SU-DHL-6 (cell line): ENCODE measurements at regions not wholly inside any gene's neighbourhood (a gene's known extent, or its start where the extent isn't known, plus 50 kb on each side); places are given as distances from the start of the nearest gene placed in this dataset.
"Not testable (repeated sequence)": the region's sequence is repeated elsewhere in the genome, so short reads cannot be mapped to it uniquely, and the experiment has no call there.

Source experiments
- H2AFZ ChIP-seq: fragments of 200-600 bp; sonication (generic); 2 replicates; pipeline ENCODE4 v1.6.1; 2014; ENCODE audit warnings: low read depth, mild to moderate bottlenecking, moderate library complexity, mixed read lengths, antibody characterized with exemption, low read length; ENCODE audit not compliant: severe bottlenecking
- H3F3A ChIP-seq: fragments of 200-600 bp; shearing (Covaris generic); 2 replicates; pipeline ENCODE4 v1.6.0; 2016; ENCODE audit warnings: antibody characterized with exemption, mild to moderate bottlenecking; ENCODE audit not compliant: insufficient read depth
- H3K27ac ChIP-seq: fragments of 200-600 bp; sonication (generic); 2 replicates; pipeline ENCODE4 v1.5.1; 2016; ENCODE audit warnings: low read depth, mild to moderate bottlenecking, low read length, moderate library complexity, mixed read lengths
- H3K27me3 ChIP-seq: fragments of 200-600 bp; sonication (generic), shearing (Covaris generic); 2 replicates; pipeline ENCODE4 v1.6.0; 2014; ENCODE audit warnings: mild to moderate bottlenecking, low read length
- H3K36me3 ChIP-seq: fragments of 200-600 bp; sonication (generic); 2 replicates; pipeline ENCODE4 v1.6.1; 2014; ENCODE audit warnings: mild to moderate bottlenecking, low read length, mixed read lengths
- H3K4me2 ChIP-seq: fragments of 300-600, 200-600 bp; shearing (Covaris generic), sonication (generic); 2 replicates; pipeline ENCODE4 v1.6.0; 2014; ENCODE audit warnings: low read length, low read depth, mild to moderate bottlenecking; ENCODE audit not compliant: poor library complexity, severe bottlenecking
- H3K4me3 ChIP-seq: fragments of 200-600 bp; sonication (generic); 2 replicates; pipeline ENCODE4 v1.5.1; 2014; ENCODE audit warnings: antibody characterized with exemption, low read length, mild to moderate bottlenecking, mixed read lengths; ENCODE audit not compliant: insufficient read depth, poor library complexity, severe bottlenecking
- H3K79me2 ChIP-seq: fragments of 200-600 bp; sonication (generic); 2 replicates; pipeline ENCODE4 v1.6.1; 2014; ENCODE audit warnings: mild to moderate bottlenecking, low read length, moderate library complexity; ENCODE audit not compliant: insufficient read depth
- H3K9ac ChIP-seq: fragments of 200-600 bp; sonication (generic); 2 replicates; pipeline ENCODE4 v1.7.0; 2014; ENCODE audit warnings: mild to moderate bottlenecking, low read length
- H3K9me2 ChIP-seq: fragments of 200-600 bp; sonication (generic); replicated peaks from 2 replicates; pipeline ENCODE4 v1.6.1; 2014; ENCODE audit warnings: low read length; ENCODE audit not compliant: insufficient read depth
- H3K9me3 ChIP-seq: fragments of 200-600 bp; sonication (generic); 2 replicates; pipeline ENCODE4 v1.6.1; 2014; ENCODE audit warnings: low read length, mixed read lengths; ENCODE audit not compliant: insufficient read depth
- H4K20me1 ChIP-seq: fragments of 200-600 bp; sonication (generic); 2 replicates; pipeline ENCODE4 v1.6.1; 2014; ENCODE audit warnings: low read depth, mild to moderate bottlenecking, antibody characterized with exemption, low read length, moderate library complexity, mixed read lengths
- CTCF ChIP-seq: fragments of 200-600 bp; sonication (generic); IDR thresholded peaks from one replicate; pipeline ENCODE4 v1.5.1; 2017; ENCODE audit warnings: antibody characterized with exemption, mild to moderate bottlenecking, low read length, moderate library complexity; ENCODE audit not compliant: insufficient read depth, poor library complexity, severe bottlenecking
- EZH2phosphoT487 ChIP-seq: fragments of 200-600 bp; sonication (generic), shearing (Covaris generic); conservative IDR thresholded peaks from 2 replicates; pipeline ENCODE4 v1.6.1; 2018; ENCODE audit warnings: mild to moderate bottlenecking, antibody characterized with exemption, low read length, moderate library complexity, mixed read lengths

- Histone ChIP-seq H3K79me2 (no peaks in the 10 kb centered on the region), H3K9me2 (peaks cover 3% of the 10 kb centered on the region; the same call in 1 of the 2 replicates), H3K4me3 (no peak overlapping the region), H2AFZ (no peak overlapping the region), H3K27ac (no peak overlapping the region), H3K9ac (no peak overlapping the region), H3K36me3 (no peaks in the 10 kb centered on the region), H3K9me3 (peaks cover 12% of the 10 kb centered on the region; the same call in 1 of the 2 replicates), H3K27me3 (no peaks in the 10 kb centered on the region), H4K20me1 (no peaks in the 10 kb centered on the region), H3F3A (no peaks in the 10 kb centered on the region), H3K4me2 (no peak overlapping the region)
- TF ChIP-seq CTCF, result no peak
- no peak for TF ChIP-seq EZH2phosphoT487
These were observed 330.8 kb upstream of the DEFB112 start for GRCh38 chr6:50380406-50381098.

- Histone ChIP-seq H3K4me3 (no peak overlapping the region), H3K9me3 (peaks cover 10% of the 10 kb centered on the region; the same call in 1 of the 2 replicates), H3F3A (no peaks in the 10 kb centered on the region), H3K27me3 (no peaks in the 10 kb centered on the region), H3K79me2 (no peaks in the 10 kb centered on the region), H2AFZ (no peak overlapping the region), H3K9ac (no peak overlapping the region), H4K20me1 (no peaks in the 10 kb centered on the region), H3K36me3 (no peaks in the 10 kb centered on the region), H3K9me2 (peaks cover 4% of the 10 kb centered on the region; the same call in 1 of the 2 replicates), H3K4me2 (no peak overlapping the region), H3K27ac (no peak overlapping the region)
- TF ChIP-seq CTCF (no peak), EZH2phosphoT487 (no peak)
These were observed 331.3 kb upstream of the DEFB112 start for GRCh38 chr6:50381099-50381415.

- TF ChIP-seq EZH2phosphoT487 (no peak), CTCF (no peak)
- peaks cover 2% of the 10 kb centered on the region; the same call in 1 of the 2 replicates for H3K9me2 ChIP-seq
- H3K4me2 ChIP-seq, result no peak overlapping the region
- H3K36me3 ChIP-seq, result no peaks in the 10 kb centered on the region
- no peaks in the 10 kb centered on the region for H3K79me2 ChIP-seq
- H3F3A ChIP-seq, result no peaks in the 10 kb centered on the region
- no peaks in the 10 kb centered on the region for H3K9me3 ChIP-seq
- no peaks in the 10 kb centered on the region for H4K20me1 ChIP-seq
- H3K27me3 ChIP-seq, result no peaks in the 10 kb centered on the region
- no peak overlapping the region for H3K4me3 ChIP-seq
- no peak overlapping the region for H3K27ac ChIP-seq
- no peak overlapping the region for H2AFZ ChIP-seq
- no peak overlapping the region for H3K9ac ChIP-seq
These were observed 322.9 kb upstream of the TFAP2D start for GRCh38 chr6:50390416-50390815.

- H3K4me2 ChIP-seq, H3K27ac ChIP-seq, H4K20me1 ChIP-seq, H3K9ac ChIP-seq, H3F3A ChIP-seq, H3K9me2 ChIP-seq, H3K79me2 ChIP-seq, H3K9me3 ChIP-seq, H3K27me3 ChIP-seq, H3K4me3 ChIP-seq, H3K36me3 ChIP-seq, H2AFZ ChIP-seq: not testable (repeated sequence)
These were observed 319.2 kb upstream of the TFAP2D start for GRCh38 chr6:50394139-50394538.
